ENCODE measurements at regions not wholly inside any gene's neighbourhood (a gene's known extent, or its start where the extent isn't known, plus 50 kb on each side); places are given as distances from the start of the nearest gene placed in this dataset.

GRCh38 chr20:50394569-50394968 lies 115.6 kb upstream of the PTPN1 start:
- no peak for DNase-seq

DNA sequence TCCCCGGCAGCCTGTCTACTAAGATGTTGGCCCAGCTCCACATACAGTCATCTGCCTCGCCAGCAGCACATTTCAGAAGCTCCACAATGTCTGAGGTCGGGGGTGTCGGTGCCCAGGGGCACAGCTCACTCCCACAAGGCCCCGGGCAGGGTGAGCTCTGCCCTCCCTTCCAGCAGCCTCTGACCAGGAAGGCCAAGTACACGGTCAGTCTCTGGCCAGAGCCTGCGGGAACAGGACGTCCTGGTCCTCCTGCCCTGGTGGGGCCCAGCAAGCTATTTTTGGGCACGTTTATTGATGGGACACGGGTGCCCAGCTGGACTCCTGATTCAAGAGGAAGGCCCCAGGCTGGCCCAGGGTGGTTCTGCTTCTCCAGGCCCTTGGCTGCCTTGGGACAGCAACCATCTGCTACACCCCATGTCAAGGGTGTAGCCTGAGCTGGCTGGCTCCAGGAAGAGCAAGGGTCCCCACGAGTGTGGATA lies 114.9 kb upstream of the PTPN1 start:
- DNase-seq: no peak

- no peak for DNase-seq
Measured at GRCh38 chr20:50395914-50396488, 114.2 kb upstream of the PTPN1 start.

DNA sequence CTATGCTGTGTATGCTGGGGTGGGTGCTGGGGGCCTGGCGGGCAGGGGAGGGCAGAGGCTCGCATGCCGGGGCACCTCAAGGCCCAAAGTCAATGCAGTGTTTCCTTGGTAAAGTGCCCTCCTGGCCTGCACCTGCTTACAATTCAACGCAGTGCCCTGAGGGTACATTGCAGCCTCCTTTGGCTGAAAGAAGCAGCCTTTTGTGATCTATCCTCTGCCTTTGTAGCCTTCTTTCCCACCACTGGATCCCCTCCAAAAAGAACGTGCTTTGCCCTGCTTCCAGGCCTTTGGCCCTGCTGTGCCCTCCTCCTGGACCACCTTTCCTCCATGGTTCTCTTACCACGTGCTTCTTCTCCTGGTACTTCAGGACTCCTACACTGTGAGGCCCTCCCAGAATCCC lies 113.6 kb upstream of the PTPN1 start:
- DNase-seq: no peak

- no peak for DNase-seq
Measured at GRCh38 chr20:50397058-50397457, 113.1 kb upstream of the PTPN1 start.

- no peak for DNase-seq
Measured at GRCh38 chr20:50398064-50398463, 112.1 kb upstream of the PTPN1 start.

GRCh38 chr20:50398471-50398820 lies 111.7 kb upstream of the PTPN1 start:
- DNase-seq: no peak

DNA sequence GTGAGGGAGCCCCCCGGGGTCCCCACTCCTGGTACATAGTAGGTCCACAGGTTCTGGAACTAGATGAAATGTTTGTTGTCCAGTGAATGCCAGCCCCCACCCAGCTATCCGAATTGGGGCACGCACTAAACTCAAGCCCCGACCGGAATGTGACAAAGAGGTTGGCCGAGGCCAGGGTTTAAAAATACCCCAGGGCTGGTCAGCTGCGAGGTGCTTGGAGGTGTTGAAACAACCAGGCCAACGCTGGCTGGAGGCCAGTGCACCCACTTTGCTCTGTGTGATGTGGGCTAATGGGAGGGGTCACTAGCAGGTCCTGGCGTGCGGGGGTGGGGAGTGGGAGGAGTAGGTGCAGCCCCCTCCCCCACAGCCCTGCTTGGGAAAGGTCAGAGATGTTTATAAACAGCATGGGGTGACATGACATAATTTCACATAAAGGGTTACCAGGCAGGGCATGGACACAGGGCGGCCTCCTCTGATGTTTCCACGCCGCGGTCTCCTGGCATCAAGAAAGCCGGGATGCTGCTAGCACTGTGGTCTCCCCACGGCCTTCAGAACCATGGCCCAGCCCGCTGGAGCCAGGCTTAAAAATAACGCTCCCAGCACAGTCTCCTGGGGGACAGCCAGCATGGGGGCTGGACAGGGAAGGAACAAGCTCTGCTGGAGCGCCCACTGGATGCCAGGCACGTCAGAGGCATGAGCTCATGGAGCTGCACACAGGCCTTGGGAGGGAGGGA lies 111.2 kb upstream of the PTPN1 start:
- DNase-seq: no peak

DNA sequence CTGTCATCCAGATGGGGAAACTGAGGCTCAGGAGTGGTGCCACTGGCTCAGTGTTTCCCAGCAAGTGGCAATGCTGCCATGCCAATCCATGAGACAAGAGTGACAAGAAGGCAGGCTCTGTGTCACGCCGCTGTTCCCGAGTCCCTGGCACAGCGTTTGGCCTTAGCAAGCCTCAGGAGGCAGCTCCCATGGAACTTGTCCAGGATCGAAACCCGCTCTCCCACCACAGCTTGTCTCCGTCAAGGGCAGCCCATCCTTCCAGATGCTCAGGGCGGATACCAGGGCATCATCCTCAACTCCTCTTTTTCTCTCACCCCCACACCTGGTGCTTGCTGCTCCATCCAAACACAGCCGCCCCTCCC lies 110.6 kb upstream of the PTPN1 start:
- no peak for DNase-seq

DNA sequence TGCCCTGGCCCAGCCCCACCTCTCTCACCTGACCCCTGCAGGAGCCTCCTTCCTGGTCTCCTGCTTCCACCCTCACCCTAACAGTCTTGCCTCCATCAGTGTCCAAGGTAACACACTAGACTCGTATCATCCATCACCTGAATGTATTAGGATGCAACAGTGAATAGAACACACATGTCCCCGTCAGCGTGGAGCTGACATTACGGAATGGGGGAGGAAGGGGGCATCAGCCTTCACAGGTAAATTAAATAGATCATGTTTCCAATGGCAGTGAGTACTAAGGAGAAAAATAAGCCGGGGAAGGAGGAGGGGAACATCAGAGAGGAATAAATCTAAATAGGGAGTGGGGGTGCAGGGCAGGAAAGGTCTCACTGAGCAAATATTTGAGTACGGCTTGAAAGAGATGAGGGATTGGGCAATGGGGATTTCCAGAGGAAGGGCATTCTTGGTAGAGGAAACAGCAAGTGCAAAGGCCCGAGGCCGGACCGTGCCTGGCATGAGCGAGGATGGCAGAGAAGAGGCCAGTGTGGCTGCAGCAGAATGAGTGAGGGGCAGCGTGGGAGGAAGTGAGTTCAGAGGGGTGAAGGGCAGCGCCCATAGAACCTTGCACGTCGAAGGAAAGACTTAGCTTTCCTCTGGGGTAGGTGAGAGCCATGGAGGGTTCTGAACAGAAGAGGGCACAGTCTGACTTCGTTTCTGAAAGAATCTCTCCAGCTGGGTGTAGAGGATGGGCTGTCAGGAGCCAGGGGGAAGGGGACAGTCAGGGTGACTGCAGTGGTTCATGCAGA lies 110.1 kb upstream of the PTPN1 start:
- DNase-seq: no peak

GRCh38 chr20:50400705-50401586 lies 109.2 kb upstream of the PTPN1 start:
- DNase-seq: no peak

GRCh38 chr20:50401587-50402418 lies 108.4 kb upstream of the PTPN1 start:
- no peak for DNase-seq

GRCh38 chr20:50403565-50404418 lies 106.4 kb upstream of the PTPN1 start:
- no peak for DNase-seq

DNA sequence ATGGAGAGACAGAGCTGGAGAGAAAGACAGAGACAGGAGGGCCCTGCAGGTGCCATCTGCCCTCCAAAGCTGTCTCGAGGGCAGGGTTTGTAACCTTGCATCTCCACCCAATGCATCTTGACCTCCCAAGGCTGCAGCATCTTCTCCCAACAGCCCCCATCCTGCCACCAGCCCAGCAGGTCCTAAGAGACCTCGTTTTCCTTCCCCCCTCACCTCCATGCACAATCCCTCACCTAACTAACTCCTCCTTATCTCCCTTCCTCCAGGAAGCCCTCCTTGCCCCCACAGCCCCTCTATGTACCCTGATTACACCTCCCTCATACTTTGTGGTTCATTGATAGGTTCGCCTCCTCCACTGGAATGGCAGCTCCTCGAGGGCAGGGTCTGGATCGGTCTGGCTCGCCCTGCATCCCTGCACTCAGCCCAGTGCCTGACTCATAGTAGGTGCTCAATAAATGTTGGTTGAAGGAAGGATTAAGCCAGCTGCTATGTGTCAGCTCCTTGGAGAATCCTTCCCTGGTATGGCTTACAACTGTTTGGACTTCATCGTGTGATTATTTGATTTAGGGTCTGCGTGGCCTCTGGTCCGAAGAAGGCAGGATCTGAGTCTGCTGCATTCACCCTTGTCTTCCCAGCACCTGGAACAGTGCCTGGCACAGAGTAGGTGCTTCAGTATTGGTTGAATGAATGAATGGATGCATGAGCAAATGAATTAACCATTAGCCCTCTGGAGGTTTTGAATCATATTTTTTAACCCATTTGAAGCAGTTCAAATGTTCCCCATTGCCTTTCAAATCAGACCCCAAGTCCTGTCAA lies 105.6 kb upstream of the PTPN1 start:
- DNase-seq: no peak

- DNase-seq: no peak
Measured at GRCh38 chr20:50405235-50405914, 104.8 kb upstream of the PTPN1 start.

DNA sequence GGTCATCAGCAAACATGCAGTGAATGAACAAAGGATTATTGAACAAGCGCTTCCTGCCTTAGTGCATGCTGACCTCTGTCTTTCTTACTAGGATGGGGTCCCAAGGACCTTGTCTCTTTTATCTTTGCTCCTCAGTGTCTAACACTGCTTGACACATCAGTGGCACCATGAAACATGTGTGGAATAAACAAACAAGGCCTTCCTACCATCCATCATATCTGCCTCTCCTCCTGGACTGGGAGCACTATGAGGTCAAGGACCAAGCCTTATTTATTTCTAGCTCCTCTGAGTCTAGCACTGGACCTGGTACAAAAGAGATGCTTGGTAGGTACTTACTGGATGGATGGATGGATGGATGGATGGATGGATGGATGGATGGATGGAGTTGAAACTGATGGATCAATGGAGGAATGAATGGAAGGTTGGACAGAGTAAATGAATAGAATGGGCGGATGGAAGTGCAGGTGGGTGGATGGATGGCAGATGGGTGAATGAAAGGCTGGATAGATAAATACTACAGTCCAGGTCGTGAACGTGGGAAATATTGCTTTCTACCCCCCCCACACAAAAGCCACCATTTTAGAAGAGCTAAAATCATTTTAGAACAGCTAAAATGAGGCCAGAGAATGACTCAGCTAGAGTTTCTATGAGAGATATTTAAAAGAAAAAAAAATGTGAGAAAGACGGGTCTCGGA lies 104.1 kb upstream of the PTPN1 start:
- no peak for DNase-seq

GRCh38 chr20:50406610-50407136 lies 103.5 kb upstream of the PTPN1 start:
- no peak for DNase-seq

DNA sequence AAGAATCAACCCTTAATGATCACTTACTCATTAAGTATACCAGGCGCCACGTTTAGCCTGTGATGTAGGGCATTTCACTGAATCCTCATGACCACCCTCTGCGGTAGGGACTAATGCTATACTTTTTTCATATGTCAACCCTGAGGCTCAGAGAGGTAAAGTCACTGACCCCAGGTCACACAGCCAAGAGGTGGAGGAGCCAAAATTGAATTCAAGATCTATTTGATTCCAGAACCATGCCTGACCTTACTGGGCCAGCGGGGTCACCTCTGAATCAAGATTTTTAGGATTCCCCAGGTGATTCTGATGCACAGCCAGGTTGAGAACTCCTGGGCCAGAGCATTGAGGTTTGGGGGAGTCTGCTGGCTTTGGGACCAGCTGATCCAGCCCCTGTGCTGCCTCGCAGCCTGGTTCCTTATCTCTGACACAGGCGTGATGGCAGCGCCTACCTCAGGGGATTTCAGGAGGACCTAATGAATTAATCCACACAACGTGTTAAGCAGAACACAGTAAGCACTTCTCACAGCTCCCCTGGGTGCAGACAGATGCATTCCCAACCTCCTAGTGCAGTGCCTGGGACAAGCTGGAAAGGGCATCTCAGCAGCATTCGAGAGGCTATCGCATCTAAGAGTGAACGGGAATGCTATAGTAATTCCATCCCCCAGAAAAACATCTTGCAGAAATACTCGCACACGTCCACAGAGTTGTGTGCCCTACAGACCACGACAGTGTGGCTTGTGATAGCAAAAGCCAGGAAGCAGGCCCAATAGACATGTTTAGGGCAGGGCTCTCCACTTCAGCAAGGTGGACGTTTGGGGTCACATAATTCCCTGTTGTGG lies 101.4 kb upstream of the PTPN1 start:
- DNase-seq: no peak
